Left ventricle myocardium inferior (tissue), 1 donor: ENCODE measurements at regions not wholly inside any gene's neighbourhood (a gene's known extent, or its start where the extent isn't known, plus 50 kb on each side); places are given as distances from the start of the nearest gene placed in this dataset.

Experiments
- DNase-seq: peaks from one replicate; pipeline ENCODE4 v3.0.0-alpha.2; 2020
- H3K27ac ChIP-seq: fragments of 200-600 bp; replicated peaks from 2 replicates; pipeline ENCODE4 v1.8.0; 2021
- H3K27me3 ChIP-seq: fragments of 200-600 bp; 2 replicates; pipeline ENCODE4 v1.8.0; 2021; ENCODE audit warnings: low read depth
- H3K36me3 ChIP-seq: fragments of 200-600 bp; 2 replicates; pipeline ENCODE4 v1.8.0; 2021
- H3K4me1 ChIP-seq: fragments of 200-600 bp; 2 replicates; pipeline ENCODE4 v1.8.0; 2021
- H3K4me3 ChIP-seq: fragments of 200-600 bp; 2 replicates; pipeline ENCODE4 v1.8.0; 2021; ENCODE audit warnings: mild to moderate bottlenecking, moderate library complexity
- H3K9me3 ChIP-seq: fragments of 200-600 bp; replicated peaks from 2 replicates; pipeline ENCODE4 v1.8.0; 2021
- intact Hi-C: fragments of 100-400 bp; cut with micrococcal nuclease; formaldehyde crosslinking; loops from one replicate; pipeline ENCODE4 v1.11.0; 2022
- TF ChIP-seq, protein P1 (sequence below): fragments of 200-600 bp; IDR thresholded peaks from 2 replicates; pipeline ENCODE4 v1.8.0; 2021; ENCODE audit warnings: antibody characterized with exemption, mild to moderate bottlenecking, borderline replicate concordance
- donor health status: DM: no; HTN: yes; CAD: no; lungs with severe emphysema.

GRCh38 chr18:5678779-5679406, 135.1 kb upstream of the EPB41L3 start:
- intact Hi-C loops = no loop called here
- no peak for DNase-seq
- Histone ChIP-seq H3K27me3 (no peaks in the 10 kb centered on the region), H3K9me3 (peaks cover 4% of the 10 kb centered on the region), H3K4me3 (no peak overlapping the region), H3K4me1 (no peaks in the 10 kb centered on the region), H3K36me3 (no peaks in the 10 kb centered on the region), H3K27ac (no peak overlapping the region)
- TF ChIP-seq, protein P1, sequence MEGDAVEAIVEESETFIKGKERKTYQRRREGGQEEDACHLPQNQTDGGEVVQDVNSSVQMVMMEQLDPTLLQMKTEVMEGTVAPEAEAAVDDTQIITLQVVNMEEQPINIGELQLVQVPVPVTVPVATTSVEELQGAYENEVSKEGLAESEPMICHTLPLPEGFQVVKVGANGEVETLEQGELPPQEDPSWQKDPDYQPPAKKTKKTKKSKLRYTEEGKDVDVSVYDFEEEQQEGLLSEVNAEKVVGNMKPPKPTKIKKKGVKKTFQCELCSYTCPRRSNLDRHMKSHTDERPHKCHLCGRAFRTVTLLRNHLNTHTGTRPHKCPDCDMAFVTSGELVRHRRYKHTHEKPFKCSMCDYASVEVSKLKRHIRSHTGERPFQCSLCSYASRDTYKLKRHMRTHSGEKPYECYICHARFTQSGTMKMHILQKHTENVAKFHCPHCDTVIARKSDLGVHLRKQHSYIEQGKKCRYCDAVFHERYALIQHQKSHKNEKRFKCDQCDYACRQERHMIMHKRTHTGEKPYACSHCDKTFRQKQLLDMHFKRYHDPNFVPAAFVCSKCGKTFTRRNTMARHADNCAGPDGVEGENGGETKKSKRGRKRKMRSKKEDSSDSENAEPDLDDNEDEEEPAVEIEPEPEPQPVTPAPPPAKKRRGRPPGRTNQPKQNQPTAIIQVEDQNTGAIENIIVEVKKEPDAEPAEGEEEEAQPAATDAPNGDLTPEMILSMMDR = no peak

GRCh38 chr18:5678278-5678677, 134.5 kb upstream of the EPB41L3 start:
- Histone ChIP-seq H3K36me3 (no peaks in the 10 kb centered on the region), H3K27me3 (no peaks in the 10 kb centered on the region), H3K27ac (no peak overlapping the region), H3K9me3 (peaks cover 4% of the 10 kb centered on the region), H3K4me3 (no peak overlapping the region), H3K4me1 (no peaks in the 10 kb centered on the region)
- TF ChIP-seq, protein P1 = no peak
- intact Hi-C loops = no loop called here
- no peak for DNase-seq

DNA sequence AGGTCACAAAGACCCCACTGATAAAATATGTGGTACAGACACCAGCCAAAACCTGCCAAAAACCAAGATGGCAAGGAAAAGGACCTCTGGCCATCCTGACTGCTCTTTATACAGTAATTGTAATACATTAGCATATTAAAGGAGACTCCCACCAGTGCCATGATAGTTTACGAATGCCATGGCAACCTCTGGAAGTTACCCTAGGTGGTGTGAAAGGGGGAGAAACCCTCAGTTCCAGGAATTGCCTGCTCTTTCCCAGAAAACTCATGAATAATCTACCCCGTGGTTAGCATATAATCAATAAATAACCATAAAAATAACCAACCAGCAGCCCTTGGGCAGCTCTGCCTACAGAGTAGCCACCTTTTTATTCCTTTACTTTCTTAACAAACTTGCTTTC, 129.8 kb upstream of the EPB41L3 start:
- H3K4me3 ChIP-seq = no peak overlapping the region
- DNase-seq = no peak
- H3K36me3 ChIP-seq = no peaks in the 10 kb centered on the region
- H3K27me3 ChIP-seq = no peaks in the 10 kb centered on the region
- H3K9me3 ChIP-seq = no peaks in the 10 kb centered on the region
- intact Hi-C loops = no loop called here
- no peaks in the 10 kb centered on the region for H3K4me1 ChIP-seq
- no peak overlapping the region for H3K27ac ChIP-seq
- TF ChIP-seq, protein P1 = no peak

GRCh38 chr18:5669585-5669984, 125.8 kb upstream of the EPB41L3 start:
- no peak overlapping the region for H3K4me3 ChIP-seq
- TF ChIP-seq, protein P1 = no peak
- H3K36me3 ChIP-seq = no peaks in the 10 kb centered on the region
- no peak overlapping the region for H3K27ac ChIP-seq
- no peaks in the 10 kb centered on the region for H3K4me1 ChIP-seq
- no peaks in the 10 kb centered on the region for H3K27me3 ChIP-seq
- DNase-seq = no peak
- intact Hi-C loops = no loop called here
- H3K9me3 ChIP-seq = peaks cover 4% of the 10 kb centered on the region

DNA sequence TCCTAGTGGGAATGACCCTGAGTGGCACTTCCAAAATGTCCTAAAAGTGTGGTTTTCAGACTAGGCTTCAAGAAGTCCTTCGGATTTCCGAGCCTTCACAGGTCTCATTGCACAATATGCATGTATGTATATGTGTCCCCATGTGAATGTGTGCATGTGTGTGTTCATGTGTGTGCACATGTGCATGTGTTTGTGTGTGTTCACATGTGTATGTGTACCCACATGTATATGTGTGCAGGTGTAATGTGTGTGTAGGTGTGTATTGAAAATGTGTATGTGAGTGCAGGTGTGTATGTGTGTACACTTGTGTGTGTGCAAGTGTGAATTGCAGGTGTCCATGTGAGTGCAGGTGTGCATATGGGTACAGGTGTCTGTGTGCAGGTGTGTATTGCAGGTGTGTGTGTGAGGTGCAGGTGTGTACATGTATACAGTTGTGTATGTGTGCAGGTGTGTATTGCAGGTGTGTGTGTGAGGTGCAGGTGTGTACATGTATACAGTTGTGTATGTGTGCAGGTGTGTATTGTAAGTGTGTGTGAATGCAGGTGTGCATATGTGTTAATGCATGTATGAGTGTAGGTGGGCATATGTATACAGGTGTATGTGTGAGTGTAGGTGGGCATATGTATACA, 124.4 kb upstream of the EPB41L3 start:
- peaks cover 5% of the 10 kb centered on the region for H3K27me3 ChIP-seq
- no peaks in the 10 kb centered on the region for H3K36me3 ChIP-seq
- H3K4me3 ChIP-seq = no peak overlapping the region
- intact Hi-C loops = no loop called here
- H3K9me3 ChIP-seq = peaks cover 4% of the 10 kb centered on the region
- TF ChIP-seq, protein P1 = no peak
- DNase-seq = no peak
- no peaks in the 10 kb centered on the region for H3K4me1 ChIP-seq
- no peak overlapping the region for H3K27ac ChIP-seq
